Activated CD8-positive, alpha-beta memory T cell treated with anti-CD3 and anti-CD28 coated beads for 36 hours (primary cell): ENCODE measurements at regions not wholly inside any gene's neighbourhood (a gene's known extent, or its start where the extent isn't known, plus 50 kb on each side); places are given as distances from the start of the nearest gene placed in this dataset.
"Not testable (repeated sequence)": the region's sequence is repeated elsewhere in the genome, so short reads cannot be mapped to it uniquely, and the experiment has no call there.

Source experiments
- CTCF ChIA-PET: fragments of 350-600 bp; sonication (Branson Sonifier 250); formaldehyde crosslinking; loops from one replicate; lab custom pipeline; 2021; ENCODE audit warnings: antibody characterized with exemption; lab: Charles Lee
- POLR2A ChIA-PET: fragments of 350-600 bp; sonication (Branson Sonifier 250); formaldehyde crosslinking; loops from one replicate; lab custom pipeline; 2021; ENCODE audit warnings: antibody characterized with exemption; lab: Charles Lee

- POLR2A ChIA-PET, CTCF ChIA-PET: not testable (repeated sequence)
These were observed 851.9 kb downstream of the FSCB start for GRCh38 chr14:43655194-43655593.

GRCh38 chr14:43651896-43652295, 855.2 kb downstream of the FSCB start:
- ChIA-PET POLR2A (no interaction called here), CTCF (no interaction called here)

GRCh38 chr14:43651185-43651787, 855.8 kb downstream of the FSCB start:
- POLR2A ChIA-PET = no interaction called here
- CTCF ChIA-PET = no interaction called here

- CTCF ChIA-PET = no interaction called here
- POLR2A ChIA-PET = no interaction called here
These were observed 857.6 kb downstream of the FSCB start for GRCh38 chr14:43649508-43649907.

DNA sequence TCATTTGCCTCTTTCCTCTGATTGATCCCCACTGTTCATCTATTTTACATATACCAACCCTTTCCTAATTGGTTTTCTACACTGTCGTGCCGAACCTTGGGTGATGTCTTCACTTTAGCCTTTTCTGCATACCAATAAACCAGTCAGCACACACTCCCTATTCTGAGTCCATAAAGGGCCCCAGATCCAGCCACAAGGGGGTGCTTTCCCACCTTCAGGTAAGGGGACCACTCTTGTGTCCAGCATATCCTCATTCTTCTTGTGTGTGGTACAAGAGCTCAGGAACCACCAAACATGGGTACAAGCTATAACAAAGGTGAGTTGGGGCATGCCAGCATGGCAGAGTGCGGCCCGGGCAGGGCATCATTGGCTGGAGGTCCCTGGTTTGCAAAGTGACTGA, 859.8 kb downstream of the FSCB start:
- POLR2A ChIA-PET = no interaction called here
- CTCF ChIA-PET = no interaction called here

- POLR2A ChIA-PET = no interaction called here
- CTCF ChIA-PET = no interaction called here
These were observed 866.3 kb downstream of the FSCB start for GRCh38 chr14:43640718-43641267.

DNA sequence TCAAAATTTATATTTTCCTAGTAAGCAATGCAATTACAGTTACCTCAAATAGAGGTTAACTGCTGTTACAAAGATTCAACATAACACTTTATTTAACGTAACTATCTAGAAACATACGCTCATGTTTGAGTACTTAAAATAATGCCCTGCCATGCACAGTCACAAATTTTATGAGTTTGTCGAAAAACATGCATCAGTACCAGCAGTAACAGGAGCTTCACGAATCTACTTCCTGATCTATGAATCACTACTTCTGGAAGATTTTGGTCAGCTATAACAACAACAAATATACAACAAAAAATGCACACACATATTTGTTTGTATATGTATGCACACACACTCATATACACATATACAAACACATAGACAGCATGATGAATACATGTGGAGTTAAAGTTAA, 881.8 kb downstream of the FSCB start:
- CTCF ChIA-PET = no interaction called here
- POLR2A ChIA-PET = no interaction called here

- POLR2A ChIA-PET = no interaction called here
- CTCF ChIA-PET = no interaction called here
These were observed 885.8 kb downstream of the FSCB start for GRCh38 chr14:43621282-43621681.

DNA sequence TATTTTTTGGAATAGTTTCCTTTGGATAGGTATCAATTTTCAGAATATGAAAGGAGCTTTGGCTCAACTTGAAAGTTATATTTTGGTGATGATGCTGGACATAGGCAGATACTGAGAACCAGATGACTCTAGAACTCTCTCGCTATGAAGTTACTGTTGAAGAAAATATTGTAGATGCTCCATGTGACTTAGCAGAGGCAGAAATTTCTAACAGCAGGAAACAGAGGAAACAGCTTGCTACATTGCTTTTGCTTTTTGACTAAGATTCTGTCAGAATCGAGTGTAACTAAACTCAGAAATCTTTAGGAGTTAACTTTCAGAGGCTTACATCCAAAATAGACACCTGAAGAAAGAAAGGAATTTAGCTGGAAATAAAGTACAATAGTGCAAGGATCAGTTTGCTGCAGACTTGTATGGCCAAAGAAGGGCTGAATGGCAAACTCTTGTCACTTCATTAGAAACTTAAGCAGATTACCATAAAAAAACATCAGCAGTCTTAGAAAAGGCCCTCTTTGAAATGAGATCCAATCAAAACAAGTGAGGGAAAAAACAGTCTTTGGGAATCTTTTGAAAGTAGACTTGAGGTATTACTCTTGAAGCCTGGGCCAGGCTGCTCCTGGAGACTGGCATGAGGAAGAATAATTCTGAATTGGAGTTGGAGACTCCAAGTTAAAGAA, 911.8 kb downstream of the FSCB start:
- CTCF ChIA-PET = no interaction called here
- POLR2A ChIA-PET = no interaction called here

- ChIA-PET POLR2A (no interaction called here), CTCF (no interaction called here)
These were observed 915.3 kb downstream of the FSCB start for GRCh38 chr14:43591776-43592175.

DNA sequence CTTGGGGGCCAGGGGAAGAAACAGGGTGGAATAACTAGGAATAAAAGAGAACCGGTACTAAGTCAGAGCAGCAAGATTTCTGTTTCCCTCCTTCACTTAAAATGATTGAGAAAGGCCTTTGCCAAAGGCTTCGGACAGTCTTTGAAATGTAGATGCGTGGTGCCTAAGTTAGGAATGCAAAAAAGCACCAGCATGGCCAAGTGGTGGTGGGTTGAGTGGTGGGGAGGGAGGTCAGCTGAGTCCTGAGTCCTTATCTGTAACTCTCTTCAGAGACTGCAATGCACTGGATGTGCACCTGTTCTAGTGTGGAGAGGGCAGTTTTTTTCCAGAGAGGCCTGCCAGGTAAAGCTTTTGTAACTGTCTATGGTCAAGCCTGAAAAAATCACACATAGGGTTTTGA, 919.9 kb downstream of the FSCB start:
- CTCF ChIA-PET = no interaction called here
- POLR2A ChIA-PET = no interaction called here

- POLR2A ChIA-PET = no interaction called here
- CTCF ChIA-PET = no interaction called here
These were observed 927.4 kb downstream of the FSCB start for GRCh38 chr14:43579671-43580070.

GRCh38 chr14:43568022-43568421, 939.1 kb downstream of the FSCB start:
- ChIA-PET POLR2A (no interaction called here), CTCF (no interaction called here)

DNA sequence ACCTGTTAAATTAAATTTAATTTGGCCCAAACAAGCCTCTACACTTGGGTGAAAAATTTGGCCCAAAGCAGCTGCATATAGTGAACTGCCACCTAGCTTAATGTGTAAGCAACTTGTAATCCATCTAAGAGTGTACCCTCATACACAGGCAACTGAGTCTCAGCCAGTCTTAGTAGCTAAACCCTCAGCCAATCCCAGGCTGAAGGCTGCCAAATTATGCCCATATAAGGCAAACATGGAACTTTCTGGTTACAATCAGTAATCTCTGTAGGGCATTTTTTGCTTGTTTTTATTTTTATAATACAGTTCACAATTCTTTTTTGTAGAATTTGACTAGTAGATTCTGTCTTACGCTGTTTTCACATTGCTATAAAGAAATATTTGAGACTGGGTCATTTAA, 958.7 kb downstream of the FSCB start:
- CTCF ChIA-PET = no interaction called here
- POLR2A ChIA-PET = no interaction called here

GRCh38 chr14:43547596-43547995, 959.5 kb downstream of the FSCB start:
- POLR2A ChIA-PET, CTCF ChIA-PET: not testable (repeated sequence)

DNA sequence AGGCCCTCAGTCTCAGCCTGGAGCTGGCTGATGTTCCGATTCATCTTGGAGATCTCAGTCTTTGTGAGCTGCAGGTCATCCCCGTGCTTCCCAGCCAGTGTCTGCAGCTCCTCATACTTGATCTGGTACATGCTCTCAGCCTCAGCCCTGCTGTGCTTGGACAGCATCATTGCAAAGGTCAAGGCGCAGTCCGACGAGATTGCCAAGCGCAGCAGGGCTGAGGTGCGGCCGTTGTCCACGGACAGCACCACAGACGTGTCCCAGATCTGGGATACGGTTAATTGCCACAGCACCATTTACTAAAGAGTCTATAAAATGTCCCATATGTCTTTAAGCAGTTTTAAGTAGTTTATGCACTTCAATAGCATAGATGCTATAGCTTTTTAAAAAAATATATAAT, 965.7 kb downstream of the FSCB start:
- ChIA-PET POLR2A (no interaction called here), CTCF (no interaction called here)

DNA sequence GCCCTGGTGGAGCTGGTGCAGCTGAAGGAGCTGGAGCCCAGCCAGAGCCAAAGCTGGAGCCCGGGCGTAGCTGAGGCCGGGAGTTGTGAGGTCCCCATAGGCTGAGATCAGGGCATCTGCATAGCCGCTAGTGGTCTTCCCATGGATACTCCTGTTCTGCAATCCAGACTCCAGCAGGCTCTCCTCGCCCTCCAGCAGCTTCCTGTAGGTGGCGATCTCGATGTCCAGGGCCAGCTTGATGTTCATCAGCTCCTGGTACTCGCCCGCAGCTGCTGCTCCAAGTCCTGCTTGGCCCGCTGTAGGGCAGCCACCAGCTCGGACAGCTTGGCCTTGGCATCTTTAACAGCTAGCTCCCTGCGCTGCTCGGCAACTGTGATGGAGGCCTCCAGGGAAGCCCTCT, 966.1 kb downstream of the FSCB start:
- CTCF ChIA-PET = no interaction called here
- POLR2A ChIA-PET = no interaction called here

GRCh38 chr14:43539210-43539609, 967.9 kb downstream of the FSCB start:
- POLR2A ChIA-PET = no interaction called here
- CTCF ChIA-PET = no interaction called here

DNA sequence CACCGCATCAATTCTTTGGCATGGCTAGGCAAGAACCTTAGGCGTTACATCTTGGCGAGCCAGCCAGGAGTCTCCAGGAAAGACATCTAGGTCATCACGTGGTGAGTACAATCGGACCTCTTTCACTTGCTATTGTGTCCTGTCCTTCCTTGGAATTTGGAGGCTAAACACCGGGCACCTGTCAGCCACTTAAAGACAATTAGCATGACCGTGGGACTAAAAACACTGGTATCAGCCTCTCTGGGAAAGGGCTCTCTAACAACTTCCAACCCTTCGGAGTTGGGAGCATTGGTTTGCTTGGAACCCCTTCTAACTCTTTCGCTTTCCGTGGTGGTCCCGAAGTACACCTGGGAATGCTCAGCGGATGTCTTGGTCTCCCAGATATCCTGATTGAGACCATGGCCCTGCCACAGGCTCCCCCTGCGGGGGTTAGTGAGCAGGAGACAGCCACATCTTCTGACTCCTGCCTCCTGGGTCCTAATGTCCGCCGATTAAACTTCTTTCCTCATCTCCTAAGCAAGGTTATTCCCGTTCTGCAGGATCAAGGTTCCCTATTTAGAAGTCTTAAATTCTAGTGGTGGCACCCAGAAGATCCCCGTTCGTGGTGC, 971.7 kb downstream of the FSCB start:
- CTCF ChIA-PET = no interaction called here
- POLR2A ChIA-PET = no interaction called here

GRCh38 chr14:43532825-43533416, 974.2 kb downstream of the FSCB start:
- ChIA-PET POLR2A (no interaction called here), CTCF (no interaction called here)

DNA sequence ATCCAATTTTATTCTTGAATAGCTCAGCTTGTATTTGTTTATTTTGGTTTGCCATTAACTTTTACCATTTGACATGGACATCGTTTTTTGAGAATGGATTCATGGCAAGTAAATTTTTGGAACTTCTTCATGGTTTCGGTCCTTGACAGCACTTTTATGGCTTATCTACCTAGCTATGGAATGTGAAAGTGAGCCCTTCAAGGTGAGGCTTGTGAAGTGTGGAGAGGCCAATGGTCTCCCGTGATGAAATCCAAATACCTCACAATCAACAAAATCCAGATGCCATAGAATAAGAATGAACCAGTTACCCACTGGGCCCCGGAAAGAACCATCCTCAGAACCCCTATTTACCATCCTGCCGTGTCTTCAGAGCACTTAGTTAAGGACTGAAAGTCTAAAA, 978.8 kb downstream of the FSCB start:
- ChIA-PET POLR2A (no interaction called here), CTCF (no interaction called here)
